ENCODE measurements at regions not wholly inside any gene's neighbourhood (a gene's known extent, or its start where the extent isn't known, plus 50 kb on each side); places are given as distances from the start of the nearest gene placed in this dataset.

DNA sequence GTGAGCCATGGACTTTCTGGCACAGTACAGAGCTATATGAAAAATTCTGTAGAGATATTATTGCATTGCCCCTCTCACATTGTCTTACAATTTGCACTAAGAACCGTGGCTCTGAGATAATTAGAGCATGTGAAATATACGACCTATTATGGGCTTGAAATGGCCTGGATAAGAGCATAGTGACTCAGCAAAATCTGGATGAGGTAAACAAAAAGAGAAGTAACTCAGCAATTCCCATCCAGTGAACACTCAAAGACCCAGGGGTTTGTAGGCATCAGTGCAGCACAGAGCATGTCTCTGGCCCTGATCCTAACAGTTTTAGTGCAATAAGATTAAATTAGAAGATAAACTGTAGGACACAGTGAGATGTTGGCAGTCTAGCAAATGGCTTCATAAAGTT, 317.2 kb upstream of the MYOCD start:
- H3K4me3 ChIP-seq (ENCODE audit: low read depth, low read length, poor library complexity, severe bottlenecking) = no peak overlapping the region
- CTCF ChIA-PET = interaction anchor here (0.7 kb wide), 1 partner anchor 602 kb away, joined by 3 read pairs; no protein-coding TSS in a partner anchor
- no peaks in the 10 kb centered on the region for H3K36me3 ChIP-seq (ENCODE audit: insufficient read depth, low read length, poor library complexity, severe bottlenecking)
- intact Hi-C loops (cut with micrococcal nuclease; ENCODE audit: unreplicated experiment) = loop anchor here (10.0 kb wide), 1 partner anchor 326 kb away; no protein-coding TSS in a partner anchor
- no peaks in the 10 kb centered on the region for H3K27me3 ChIP-seq (replicated peaks; ENCODE audit: insufficient read depth, low read depth, low read length, poor library complexity)
- no peaks in the 10 kb centered on the region for H3K4me1 ChIP-seq (ENCODE audit: insufficient read depth, low read length, poor library complexity, severe bottlenecking)
- no peak for DNase-seq (ENCODE audit: low spot score)
- BruUV-seq (replicated peaks) = no TSS peak
- H3K27ac ChIP-seq (ENCODE audit: low read depth, low read length, poor library complexity, severe bottlenecking) = no peak overlapping the region
- TF ChIP-seq EZH2 (IDR thresholded peaks at IDR 0.05; ENCODE audit: borderline replicate concordance, low read depth, low read length, poor library complexity, severe bottlenecking) = no peak
- TF ChIP-seq, protein P1, sequence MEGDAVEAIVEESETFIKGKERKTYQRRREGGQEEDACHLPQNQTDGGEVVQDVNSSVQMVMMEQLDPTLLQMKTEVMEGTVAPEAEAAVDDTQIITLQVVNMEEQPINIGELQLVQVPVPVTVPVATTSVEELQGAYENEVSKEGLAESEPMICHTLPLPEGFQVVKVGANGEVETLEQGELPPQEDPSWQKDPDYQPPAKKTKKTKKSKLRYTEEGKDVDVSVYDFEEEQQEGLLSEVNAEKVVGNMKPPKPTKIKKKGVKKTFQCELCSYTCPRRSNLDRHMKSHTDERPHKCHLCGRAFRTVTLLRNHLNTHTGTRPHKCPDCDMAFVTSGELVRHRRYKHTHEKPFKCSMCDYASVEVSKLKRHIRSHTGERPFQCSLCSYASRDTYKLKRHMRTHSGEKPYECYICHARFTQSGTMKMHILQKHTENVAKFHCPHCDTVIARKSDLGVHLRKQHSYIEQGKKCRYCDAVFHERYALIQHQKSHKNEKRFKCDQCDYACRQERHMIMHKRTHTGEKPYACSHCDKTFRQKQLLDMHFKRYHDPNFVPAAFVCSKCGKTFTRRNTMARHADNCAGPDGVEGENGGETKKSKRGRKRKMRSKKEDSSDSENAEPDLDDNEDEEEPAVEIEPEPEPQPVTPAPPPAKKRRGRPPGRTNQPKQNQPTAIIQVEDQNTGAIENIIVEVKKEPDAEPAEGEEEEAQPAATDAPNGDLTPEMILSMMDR (conservative IDR thresholded peaks at IDR 0.05; ENCODE audit: low read depth, low read length) = no peak
- no peaks in the 10 kb centered on the region for H3K9me3 ChIP-seq (ENCODE audit: low read depth, low read length, poor library complexity, severe bottlenecking)
- POLR2A ChIA-PET (ENCODE audit: low non-redundant PET) = no interaction called here

DNA sequence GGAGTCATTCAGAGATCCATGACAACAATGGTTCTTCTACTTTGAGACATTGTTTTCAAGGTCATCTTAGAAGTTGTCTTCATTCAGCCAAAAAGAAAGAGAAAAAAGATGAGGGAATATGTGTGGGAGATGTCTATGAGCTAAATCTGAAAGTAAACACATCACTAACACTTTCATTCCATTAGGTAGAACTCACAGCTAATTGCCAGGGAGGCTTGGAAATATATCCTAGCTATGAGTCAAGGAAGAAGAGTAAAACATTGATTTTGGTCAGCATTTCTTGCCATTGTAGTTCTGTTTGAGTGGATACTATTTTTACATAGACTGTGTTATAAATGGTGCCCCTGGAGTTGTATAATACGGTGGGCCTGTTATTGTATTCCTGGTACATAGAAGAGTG, 316.4 kb upstream of the MYOCD start:
- BruUV-seq (replicated peaks) = no TSS peak
- Histone ChIP-seq H3K9me3 (ENCODE audit: low read depth, low read length, poor library complexity, severe bottlenecking) (no peaks in the 10 kb centered on the region), H3K27ac (ENCODE audit: low read depth, low read length, poor library complexity, severe bottlenecking) (no peak overlapping the region), H3K4me3 (ENCODE audit: low read depth, low read length, poor library complexity, severe bottlenecking) (no peak overlapping the region), H3K27me3 (replicated peaks; ENCODE audit: insufficient read depth, low read depth, low read length, poor library complexity) (no peaks in the 10 kb centered on the region), H3K4me1 (ENCODE audit: insufficient read depth, low read length, poor library complexity, severe bottlenecking) (no peaks in the 10 kb centered on the region), H3K36me3 (ENCODE audit: insufficient read depth, low read length, poor library complexity, severe bottlenecking) (no peaks in the 10 kb centered on the region)
- intact Hi-C loops (cut with micrococcal nuclease; ENCODE audit: unreplicated experiment) = loop anchor here (10.0 kb wide), 1 partner anchor 326 kb away; no protein-coding TSS in a partner anchor
- DNase-seq (ENCODE audit: low spot score) = no peak
- POLR2A ChIA-PET (ENCODE audit: low non-redundant PET) = no interaction called here
- TF ChIP-seq, protein P1 (conservative IDR thresholded peaks at IDR 0.05; ENCODE audit: low read depth, low read length) = no peak
- no peak for TF ChIP-seq EZH2 (IDR thresholded peaks at IDR 0.05; ENCODE audit: borderline replicate concordance, low read depth, low read length, poor library complexity, severe bottlenecking)
- CTCF ChIA-PET = no interaction called here

DNA sequence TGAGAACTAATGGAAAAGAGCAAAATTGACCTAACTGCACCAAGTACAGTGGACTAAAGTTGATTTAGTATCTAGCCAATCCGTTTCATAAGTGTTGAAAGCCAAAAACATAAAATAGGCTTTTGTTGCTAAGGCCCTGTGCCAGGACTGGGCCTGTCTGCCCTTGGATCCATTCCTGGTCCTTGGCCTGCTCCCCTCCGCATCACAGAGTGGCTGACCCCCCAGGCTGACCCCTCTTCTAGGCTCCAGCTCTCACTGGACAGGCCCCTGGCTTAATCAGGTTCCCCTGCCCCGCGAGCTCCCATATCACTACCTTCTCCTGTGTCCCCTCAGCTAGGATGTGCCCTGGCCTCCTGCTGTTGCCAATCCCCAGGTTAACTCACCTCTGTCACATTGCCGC, 313.6 kb upstream of the MYOCD start:
- no peaks in the 10 kb centered on the region for H3K9me3 ChIP-seq (ENCODE audit: low read depth, low read length, poor library complexity, severe bottlenecking)
- intact Hi-C loops (cut with micrococcal nuclease; ENCODE audit: unreplicated experiment) = no loop called here
- no peaks in the 10 kb centered on the region for H3K4me1 ChIP-seq (ENCODE audit: insufficient read depth, low read length, poor library complexity, severe bottlenecking)
- no peak overlapping the region for H3K4me3 ChIP-seq (ENCODE audit: low read depth, low read length, poor library complexity, severe bottlenecking)
- H3K36me3 ChIP-seq (ENCODE audit: insufficient read depth, low read length, poor library complexity, severe bottlenecking) = no peaks in the 10 kb centered on the region
- TF ChIP-seq, protein P1 (conservative IDR thresholded peaks at IDR 0.05; ENCODE audit: low read depth, low read length) = no peak
- TF ChIP-seq EZH2 (IDR thresholded peaks at IDR 0.05; ENCODE audit: borderline replicate concordance, low read depth, low read length, poor library complexity, severe bottlenecking) = no peak
- H3K27me3 ChIP-seq (replicated peaks; ENCODE audit: insufficient read depth, low read depth, low read length, poor library complexity) = no peaks in the 10 kb centered on the region
- ChIA-PET CTCF (no interaction called here), POLR2A (ENCODE audit: low non-redundant PET) (no interaction called here)
- no peak overlapping the region for H3K27ac ChIP-seq (ENCODE audit: low read depth, low read length, poor library complexity, severe bottlenecking)
- no TSS peak for BruUV-seq (replicated peaks)
- DNase-seq (ENCODE audit: low spot score) = no peak
